ENCODE measurements at regions not wholly inside any gene's neighbourhood (a gene's known extent, or its start where the extent isn't known, plus 50 kb on each side); places are given as distances from the start of the nearest gene placed in this dataset.

DNA sequence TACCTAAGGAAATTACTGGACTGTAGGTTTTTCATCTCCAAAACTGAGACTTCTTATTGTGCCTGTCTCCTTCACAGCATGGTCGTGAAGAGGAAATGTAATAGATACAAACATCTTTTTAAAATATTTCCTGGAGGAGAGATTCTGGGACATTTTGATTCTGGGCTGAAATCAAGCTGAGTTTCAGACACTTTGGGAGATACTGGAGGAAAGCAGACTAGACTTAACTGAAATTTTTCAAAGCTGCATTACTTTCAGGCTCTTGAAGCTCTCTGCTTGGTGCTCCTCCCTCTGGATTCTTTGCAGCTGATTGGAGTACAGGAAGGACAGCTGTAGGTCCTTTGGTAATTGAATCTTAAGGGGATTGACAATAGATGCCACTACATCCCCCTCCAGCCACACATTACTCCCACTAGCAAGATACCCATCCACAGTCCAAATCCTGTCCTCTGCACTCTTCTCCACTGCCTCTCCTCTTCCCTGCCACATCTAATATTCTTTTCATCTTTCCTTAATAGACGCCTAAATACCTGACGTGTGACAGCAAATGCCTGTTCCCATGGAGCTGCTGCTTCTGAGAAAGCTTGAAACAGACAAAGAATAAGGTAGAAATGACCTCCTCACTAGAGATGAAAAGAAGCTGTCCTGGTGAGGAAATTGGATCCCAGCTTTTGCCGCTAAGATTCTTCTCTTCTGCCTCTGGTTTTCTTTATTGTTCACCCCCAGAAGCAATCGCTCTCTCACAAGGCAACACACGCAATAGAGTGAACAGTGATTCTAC is 111.5 kb upstream of the PHYHIPL start:
- DNase-seq (ENCODE audit: low read depth), result no peak
- no peak overlapping the region for H3K4me3 ChIP-seq (ENCODE audit: low read depth, low read length)
- TF ChIP-seq, protein P1, sequence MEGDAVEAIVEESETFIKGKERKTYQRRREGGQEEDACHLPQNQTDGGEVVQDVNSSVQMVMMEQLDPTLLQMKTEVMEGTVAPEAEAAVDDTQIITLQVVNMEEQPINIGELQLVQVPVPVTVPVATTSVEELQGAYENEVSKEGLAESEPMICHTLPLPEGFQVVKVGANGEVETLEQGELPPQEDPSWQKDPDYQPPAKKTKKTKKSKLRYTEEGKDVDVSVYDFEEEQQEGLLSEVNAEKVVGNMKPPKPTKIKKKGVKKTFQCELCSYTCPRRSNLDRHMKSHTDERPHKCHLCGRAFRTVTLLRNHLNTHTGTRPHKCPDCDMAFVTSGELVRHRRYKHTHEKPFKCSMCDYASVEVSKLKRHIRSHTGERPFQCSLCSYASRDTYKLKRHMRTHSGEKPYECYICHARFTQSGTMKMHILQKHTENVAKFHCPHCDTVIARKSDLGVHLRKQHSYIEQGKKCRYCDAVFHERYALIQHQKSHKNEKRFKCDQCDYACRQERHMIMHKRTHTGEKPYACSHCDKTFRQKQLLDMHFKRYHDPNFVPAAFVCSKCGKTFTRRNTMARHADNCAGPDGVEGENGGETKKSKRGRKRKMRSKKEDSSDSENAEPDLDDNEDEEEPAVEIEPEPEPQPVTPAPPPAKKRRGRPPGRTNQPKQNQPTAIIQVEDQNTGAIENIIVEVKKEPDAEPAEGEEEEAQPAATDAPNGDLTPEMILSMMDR (conservative IDR thresholded peaks at IDR 0.05; ENCODE audit: low read depth, low read length), result no peak

DNA sequence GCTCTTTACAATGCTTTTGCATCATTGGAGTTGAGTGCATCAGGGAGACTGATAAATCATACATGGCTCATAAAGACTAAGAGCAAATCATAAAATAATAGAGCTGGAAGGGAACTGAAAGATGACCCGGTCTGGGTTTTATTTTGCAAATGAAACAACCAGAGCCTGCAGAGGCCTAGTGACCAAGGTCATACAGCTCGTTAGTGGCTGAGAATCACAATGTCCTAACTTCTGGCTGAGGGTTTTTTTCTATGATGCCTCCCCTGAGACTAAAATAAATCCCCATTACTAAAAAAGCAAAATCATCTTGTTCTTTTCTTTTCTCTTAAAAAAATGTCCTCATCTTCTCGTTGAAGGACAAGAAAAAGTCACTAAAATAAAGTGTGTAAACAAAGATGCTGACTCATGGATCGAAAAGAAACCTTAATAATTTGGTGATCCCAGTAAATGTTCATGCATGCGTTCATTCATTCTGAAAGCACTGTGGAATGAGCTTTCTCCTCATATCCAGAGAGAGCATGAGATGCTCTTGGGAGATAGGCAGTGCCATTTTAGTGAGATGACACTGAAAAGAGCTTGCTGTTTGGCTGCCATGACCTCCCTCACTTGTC is 107.8 kb upstream of the PHYHIPL start:
- no peak for DNase-seq (ENCODE audit: low read depth)
- H3K4me3 ChIP-seq (ENCODE audit: low read depth, low read length), result no peak overlapping the region

DNA sequence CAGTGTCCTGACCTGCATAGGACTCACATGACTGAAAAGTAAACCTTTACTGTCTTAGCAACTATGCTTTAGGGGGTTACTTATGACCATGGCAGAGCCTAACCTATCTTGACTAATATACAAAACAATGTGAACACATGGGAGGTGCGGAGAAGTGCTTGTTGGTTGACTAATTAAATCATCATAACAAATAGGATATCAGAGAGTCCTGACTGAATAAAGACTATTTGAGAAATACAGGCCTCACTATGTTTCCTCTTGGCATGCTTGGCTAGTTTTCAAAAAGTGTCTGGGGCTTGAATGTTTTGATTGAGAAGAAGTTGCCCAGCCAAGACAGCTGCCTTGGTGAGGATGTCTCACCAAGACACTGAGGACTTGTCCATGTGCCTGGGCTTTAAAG is 104.4 kb upstream of the PHYHIPL start:
- no peak overlapping the region for H3K4me3 ChIP-seq (ENCODE audit: low read depth, low read length)
- TF ChIP-seq, protein P1 (conservative IDR thresholded peaks at IDR 0.05; ENCODE audit: low read depth, low read length), result no peak
- DNase-seq (ENCODE audit: low read depth), result peak; percentile 56

More for the DNA sequence above, 107.8 kb upstream of the PHYHIPL start:
- TF ChIP-seq, protein P1 (conservative IDR thresholded peaks at IDR 0.05; ENCODE audit: low read depth, low read length), result no peak

DNA sequence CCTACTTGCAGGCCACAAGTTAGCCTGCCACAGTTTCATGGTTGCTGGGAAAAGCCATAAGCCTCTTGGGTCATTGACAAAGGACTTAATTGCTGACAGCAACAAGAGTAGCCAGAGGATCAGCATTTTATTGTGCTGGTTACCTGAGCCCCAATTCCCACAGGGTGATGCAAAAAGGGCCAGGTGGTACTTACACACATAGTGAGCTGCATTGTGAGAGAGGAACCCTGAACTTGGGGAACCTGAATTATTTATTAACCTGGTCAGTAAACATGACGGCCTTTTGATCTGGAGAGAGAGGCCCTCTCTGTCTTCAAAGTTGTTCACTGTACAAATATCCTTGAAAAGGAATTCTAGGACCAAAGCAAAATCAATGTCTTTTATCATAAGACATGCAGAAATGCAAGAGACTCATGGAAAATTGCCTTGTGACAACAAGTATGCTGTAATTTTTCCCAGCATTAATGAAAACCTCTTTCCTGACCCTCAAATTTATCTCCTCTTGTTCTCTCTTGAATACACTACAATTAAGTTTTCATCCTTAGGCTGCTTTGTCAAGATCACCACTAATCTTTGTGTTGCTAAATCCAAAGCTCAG is 102.9 kb upstream of the PHYHIPL start:
- H3K4me3 ChIP-seq (ENCODE audit: low read depth, low read length), result no peak overlapping the region
- no peak for DNase-seq (ENCODE audit: low read depth)
- TF ChIP-seq, protein P1 (conservative IDR thresholded peaks at IDR 0.05; ENCODE audit: low read depth, low read length), result no peak

DNA sequence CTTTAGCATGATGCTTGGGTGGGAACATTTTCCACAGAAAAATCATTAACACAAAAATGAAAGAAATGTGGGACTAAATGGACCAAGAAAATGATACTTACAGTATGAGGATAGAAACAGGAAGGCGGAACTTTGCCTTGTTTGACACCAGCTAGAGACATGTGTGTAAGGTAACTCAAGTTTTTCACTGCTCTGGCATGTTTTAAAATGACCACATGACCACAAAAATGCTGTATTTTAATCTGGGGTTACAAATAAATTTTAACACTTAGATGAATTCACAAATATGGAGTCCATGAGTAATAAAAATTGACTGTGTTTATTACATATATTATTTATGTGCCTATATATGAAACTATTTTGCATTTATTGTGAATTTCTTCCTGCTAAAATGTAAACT is 100.9 kb upstream of the PHYHIPL start:
- no peak for DNase-seq (ENCODE audit: low read depth)

DNA sequence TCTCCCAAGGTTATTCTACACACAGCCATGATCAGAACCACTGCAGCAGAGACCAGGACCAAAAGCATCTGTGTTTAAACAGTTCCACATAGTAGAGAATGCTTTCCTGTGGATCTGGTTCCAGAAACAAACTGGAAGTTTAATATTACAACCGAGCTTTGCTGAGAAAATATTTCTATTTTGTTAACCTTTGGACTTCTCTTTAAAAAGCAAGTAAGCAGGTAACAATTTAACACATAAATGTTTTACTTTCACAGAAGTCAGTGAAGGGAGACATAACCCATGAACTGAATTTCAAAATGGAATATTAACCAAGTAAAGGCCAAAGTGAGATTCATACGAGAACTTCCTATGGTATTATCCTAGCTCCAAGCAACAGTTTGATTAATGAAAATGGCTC is 98.6 kb upstream of the PHYHIPL start:
- DNase-seq (ENCODE audit: low read depth), result no peak
- TF ChIP-seq, protein P1 (conservative IDR thresholded peaks at IDR 0.05; ENCODE audit: low read depth, low read length), result no peak
- H3K4me3 ChIP-seq (ENCODE audit: low read depth, low read length), result no peak overlapping the region

More for the DNA sequence above, 100.9 kb upstream of the PHYHIPL start:
- no peak overlapping the region for H3K4me3 ChIP-seq (ENCODE audit: low read depth, low read length)
- TF ChIP-seq, protein P1 (conservative IDR thresholded peaks at IDR 0.05; ENCODE audit: low read depth, low read length), result no peak
